Esophagus muscularis mucosa (tissue), 3 donors: ENCODE measurements at regions not wholly inside any gene's neighbourhood (a gene's known extent, or its start where the extent isn't known, plus 50 kb on each side); places are given as distances from the start of the nearest gene placed in this dataset.

Experiments used
- POLR2A ChIP-seq: fragments of 450-650 bp; IDR thresholded peaks from one replicate; pipeline ENCODE4 v1.6.1; 2017; ENCODE audit warnings: antibody characterized with exemption, moderate library complexity, mild to moderate bottlenecking, low read depth
- POLR2AphosphoS5 ChIP-seq, 2 donors: sonication (generic); formaldehyde crosslinking; IDR thresholded peaks; one replicate each; pipeline ENCODE4 v1.6.1; 2017; ENCODE audit warnings: antibody characterized with exemption in 2 of 2
- TF ChIP-seq, protein P1 (sequence below), 3 experiments: fragments of 200-600 bp in 2 of 3; fragments of 450-650 bp in 1 of 3; sonication (generic) in 2 of 3; IDR thresholded peaks; one replicate each; pipeline ENCODE4 v1.5.1; 2017 to 2019; ENCODE audit warnings: antibody characterized with exemption in 3 of 3, mild to moderate bottlenecking in 2 of 3, moderate library complexity in 1 of 3

GRCh38 chr12:67193704-67194103, 75.5 kb upstream of the CAND1 start:
- TF ChIP-seq POLR2AphosphoS5 (IDR thresholded peaks at IDR 0.05) (no peak), POLR2A (no peak)
- TF ChIP-seq, protein P1, sequence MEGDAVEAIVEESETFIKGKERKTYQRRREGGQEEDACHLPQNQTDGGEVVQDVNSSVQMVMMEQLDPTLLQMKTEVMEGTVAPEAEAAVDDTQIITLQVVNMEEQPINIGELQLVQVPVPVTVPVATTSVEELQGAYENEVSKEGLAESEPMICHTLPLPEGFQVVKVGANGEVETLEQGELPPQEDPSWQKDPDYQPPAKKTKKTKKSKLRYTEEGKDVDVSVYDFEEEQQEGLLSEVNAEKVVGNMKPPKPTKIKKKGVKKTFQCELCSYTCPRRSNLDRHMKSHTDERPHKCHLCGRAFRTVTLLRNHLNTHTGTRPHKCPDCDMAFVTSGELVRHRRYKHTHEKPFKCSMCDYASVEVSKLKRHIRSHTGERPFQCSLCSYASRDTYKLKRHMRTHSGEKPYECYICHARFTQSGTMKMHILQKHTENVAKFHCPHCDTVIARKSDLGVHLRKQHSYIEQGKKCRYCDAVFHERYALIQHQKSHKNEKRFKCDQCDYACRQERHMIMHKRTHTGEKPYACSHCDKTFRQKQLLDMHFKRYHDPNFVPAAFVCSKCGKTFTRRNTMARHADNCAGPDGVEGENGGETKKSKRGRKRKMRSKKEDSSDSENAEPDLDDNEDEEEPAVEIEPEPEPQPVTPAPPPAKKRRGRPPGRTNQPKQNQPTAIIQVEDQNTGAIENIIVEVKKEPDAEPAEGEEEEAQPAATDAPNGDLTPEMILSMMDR (IDR thresholded peaks at IDR 0.05), result no peak
